ENCODE measurements at regions not wholly inside any gene's neighbourhood (a gene's known extent, or its start where the extent isn't known, plus 50 kb on each side); places are given as distances from the start of the nearest gene placed in this dataset.

GRCh38 chr14:82084813-82085212, 551.2 kb upstream of the SEL1L start:
- TF ChIP-seq CTCF (IDR thresholded peaks at IDR 0.05; ENCODE audit: low read depth, low read length) = no peak

DNA sequence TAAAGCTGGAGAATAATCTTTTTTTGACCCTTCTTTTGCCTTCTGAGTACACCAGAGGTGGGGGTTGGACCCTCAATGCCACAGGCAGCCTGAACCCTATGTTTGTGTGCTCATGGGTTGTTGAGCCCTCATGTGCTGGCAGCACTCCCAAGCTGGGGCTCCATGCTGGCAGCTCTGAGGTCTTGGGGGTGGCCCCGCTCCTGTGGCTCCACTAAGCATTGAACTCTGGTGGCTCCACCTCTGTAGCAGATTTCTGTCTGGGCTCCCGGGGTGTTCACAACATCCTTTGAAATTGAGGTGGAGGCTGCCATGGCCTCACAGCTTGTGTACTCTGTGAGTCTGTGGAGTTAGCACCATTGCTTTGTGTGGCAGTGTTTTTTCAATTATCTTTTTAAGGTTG, 557.4 kb upstream of the SEL1L start:
- H3K4me3 ChIP-seq (ENCODE audit: low read depth, low read length) = no peak overlapping the region
- no peak for TF ChIP-seq CTCF (IDR thresholded peaks at IDR 0.05; ENCODE audit: low read depth, low read length)

More at GRCh38 chr14:82084813-82085212, 551.2 kb upstream of the SEL1L start:
- H3K4me3 ChIP-seq (ENCODE audit: low read depth, low read length) = no peak overlapping the region

GRCh38 chr14:82094829-82095345, 561.2 kb upstream of the SEL1L start:
- H3K4me3 ChIP-seq (ENCODE audit: low read depth, low read length) = no peak overlapping the region
- no peak for TF ChIP-seq CTCF (IDR thresholded peaks at IDR 0.05; ENCODE audit: low read depth, low read length)

DNA sequence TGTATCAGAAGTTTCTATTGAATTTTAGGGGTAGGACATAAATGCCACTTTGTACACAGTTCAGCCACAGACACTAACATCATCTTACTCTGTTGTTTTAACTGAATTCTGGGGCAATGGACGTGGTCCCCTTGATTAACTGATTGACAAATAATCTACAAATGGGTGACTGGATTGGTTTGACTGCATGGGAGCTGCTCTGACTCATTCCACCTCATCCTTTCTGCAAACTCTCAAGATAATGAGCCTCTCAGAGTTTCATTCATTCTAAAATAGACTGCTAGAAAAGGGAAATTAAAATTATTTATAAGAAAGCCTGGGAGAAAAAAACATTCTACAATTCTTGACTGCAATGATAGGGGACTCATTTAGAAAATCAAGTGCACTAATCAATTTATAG, 570.4 kb upstream of the SEL1L start:
- TF ChIP-seq CTCF (IDR thresholded peaks at IDR 0.05; ENCODE audit: low read depth, low read length) = no peak
- H3K4me3 ChIP-seq (ENCODE audit: low read depth, low read length) = no peak overlapping the region

- TF ChIP-seq CTCF (IDR thresholded peaks at IDR 0.05; ENCODE audit: low read depth, low read length) = no peak
- H3K4me3 ChIP-seq (ENCODE audit: low read depth, low read length) = no peak overlapping the region
These were observed 578.7 kb upstream of the SEL1L start for GRCh38 chr14:82112210-82112839.

DNA sequence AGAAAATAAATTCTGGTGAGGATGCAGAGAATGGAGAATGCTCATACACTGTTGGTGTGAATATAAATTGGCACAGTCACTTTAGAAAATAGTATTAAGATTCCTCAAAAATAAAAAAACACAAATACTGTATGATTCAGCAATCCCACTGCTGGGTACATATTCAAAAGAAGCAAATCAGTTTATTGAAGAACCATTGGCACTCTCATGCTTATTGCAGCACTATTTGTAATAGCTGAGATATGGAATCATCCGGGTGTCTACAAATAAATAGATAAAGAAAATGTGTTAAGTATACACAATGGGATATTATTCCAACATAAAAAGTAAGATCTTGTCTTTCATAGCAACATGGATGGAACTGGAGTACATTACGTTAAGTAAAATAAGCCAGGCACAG, 579.4 kb upstream of the SEL1L start:
- TF ChIP-seq CTCF (IDR thresholded peaks at IDR 0.05; ENCODE audit: low read depth, low read length) = no peak

DNA sequence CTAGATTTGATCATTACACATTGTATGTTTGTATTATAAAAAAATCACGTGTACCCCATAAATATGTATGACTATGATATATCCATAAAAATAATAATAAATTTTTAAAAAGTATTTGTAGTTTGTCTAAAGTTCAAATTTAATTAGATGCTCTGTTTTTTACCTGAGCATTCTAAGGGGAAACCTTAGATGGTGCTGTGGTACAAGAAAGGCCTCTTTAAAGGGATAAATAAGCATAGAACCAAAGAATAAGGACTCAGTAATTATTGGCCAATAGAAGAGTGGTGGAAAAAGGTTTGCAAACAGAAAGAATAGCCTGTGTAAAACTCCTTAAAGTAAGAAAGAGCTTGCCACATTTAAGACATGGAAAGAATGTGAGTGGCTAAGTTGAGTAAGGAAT, 580.1 kb upstream of the SEL1L start:
- TF ChIP-seq CTCF (IDR thresholded peaks at IDR 0.05; ENCODE audit: low read depth, low read length) = no peak

More for the DNA sequence above, 579.4 kb upstream of the SEL1L start:
- H3K4me3 ChIP-seq (ENCODE audit: low read depth, low read length) = no peak overlapping the region

More for the DNA sequence above, 580.1 kb upstream of the SEL1L start:
- no peak overlapping the region for H3K4me3 ChIP-seq (ENCODE audit: low read depth, low read length)

Measured in WI38 (cell line).